Transverse colon (tissue), 4 donors: ENCODE measurements at regions not wholly inside any gene's neighbourhood (a gene's known extent, or its start where the extent isn't known, plus 50 kb on each side); places are given as distances from the start of the nearest gene placed in this dataset.

Source experiments
- CTCF ChIP-seq, 5 experiments: fragments of 200-600 bp in 3 of 5; fragments of 450-650 bp in 2 of 5; sonication (generic) in 3 of 5; IDR thresholded peaks; 1 replicate in 2 of 5; 2 replicates in 3 of 5; pipeline ENCODE4 v1.5.1; 2016 to 2017; ENCODE audit warnings: antibody characterized with exemption in 5 of 5, inconsistent platforms in 3 of 5, mild to moderate bottlenecking in 2 of 5, moderate library complexity in 1 of 5
- EP300 ChIP-seq: sonication (generic); formaldehyde crosslinking; IDR thresholded peaks from one replicate; pipeline ENCODE4 v1.6.1; 2017; ENCODE audit warnings: antibody characterized with exemption, low read depth
- POLR2A ChIP-seq: fragments of 450-650 bp; IDR thresholded peaks from one replicate; pipeline ENCODE4 v1.6.1; 2016; ENCODE audit warnings: antibody characterized with exemption, mild to moderate bottlenecking, moderate library complexity
- POLR2AphosphoS5 ChIP-seq, 3 donors: sonication (generic); formaldehyde crosslinking; IDR thresholded peaks; one replicate each; pipeline ENCODE4 v1.6.1; 2016; ENCODE audit warnings: antibody characterized with exemption in 3 of 3

DNA sequence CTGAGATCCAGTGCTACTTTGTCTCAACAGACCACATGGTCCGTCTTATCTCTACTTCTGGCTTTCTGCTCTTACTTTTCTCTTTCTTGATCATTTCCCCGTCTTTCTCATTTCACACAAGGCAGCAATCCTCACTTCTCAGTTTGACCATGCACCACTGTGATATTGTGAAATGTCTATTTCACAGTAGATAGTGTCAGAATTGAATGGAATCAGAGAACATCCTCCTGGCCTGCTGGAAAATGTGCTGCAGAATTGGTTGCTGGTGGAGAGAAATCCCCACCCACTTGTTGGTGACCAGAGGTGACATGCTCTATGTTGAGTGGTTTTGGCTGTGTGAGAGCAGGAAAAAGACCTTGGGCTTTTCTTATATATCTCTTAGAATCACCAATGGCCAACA lies 57.8 kb upstream of the RCN1 start:
- TF ChIP-seq CTCF (IDR thresholded peaks at IDR 0.05) (no peak), POLR2AphosphoS5 (IDR thresholded peaks at IDR 0.05) (no peak), EP300 (no peak), POLR2A (no peak)
